ENCODE measurements at regions not wholly inside any gene's neighbourhood (a gene's known extent, or its start where the extent isn't known, plus 50 kb on each side); places are given as distances from the start of the nearest gene placed in this dataset.
"Not testable (repeated sequence)": the region's sequence is repeated elsewhere in the genome, so short reads cannot be mapped to it uniquely, and the experiment has no call there.

DNA sequence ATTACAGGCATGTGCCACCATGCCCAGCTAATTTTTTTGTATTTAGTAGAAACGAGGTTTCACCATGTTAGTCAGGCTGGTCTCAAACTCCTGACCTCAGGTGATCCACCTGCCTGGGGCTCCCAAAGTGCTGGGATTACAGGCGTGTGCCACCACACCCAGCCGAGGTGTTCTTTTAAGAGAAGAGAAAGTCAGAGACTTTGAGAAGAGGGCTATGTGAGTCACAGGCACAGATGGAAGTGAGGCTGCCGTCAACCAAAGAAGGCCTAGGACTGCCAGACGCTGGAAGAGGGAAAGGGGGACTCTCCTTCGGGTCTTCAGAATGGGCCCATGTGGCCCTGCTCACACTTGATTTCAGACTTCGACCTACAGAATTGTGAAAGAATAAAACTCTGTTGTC is 67.2 kb upstream of the SH3BP4 start:
- TF ChIP-seq EP300 (IDR thresholded peaks at IDR 0.05) (no peak), POLR2A (IDR thresholded peaks at IDR 0.05) (no peak), POLR2AphosphoS5 (IDR thresholded peaks at IDR 0.05) (no peak)
- TF ChIP-seq, protein P1, sequence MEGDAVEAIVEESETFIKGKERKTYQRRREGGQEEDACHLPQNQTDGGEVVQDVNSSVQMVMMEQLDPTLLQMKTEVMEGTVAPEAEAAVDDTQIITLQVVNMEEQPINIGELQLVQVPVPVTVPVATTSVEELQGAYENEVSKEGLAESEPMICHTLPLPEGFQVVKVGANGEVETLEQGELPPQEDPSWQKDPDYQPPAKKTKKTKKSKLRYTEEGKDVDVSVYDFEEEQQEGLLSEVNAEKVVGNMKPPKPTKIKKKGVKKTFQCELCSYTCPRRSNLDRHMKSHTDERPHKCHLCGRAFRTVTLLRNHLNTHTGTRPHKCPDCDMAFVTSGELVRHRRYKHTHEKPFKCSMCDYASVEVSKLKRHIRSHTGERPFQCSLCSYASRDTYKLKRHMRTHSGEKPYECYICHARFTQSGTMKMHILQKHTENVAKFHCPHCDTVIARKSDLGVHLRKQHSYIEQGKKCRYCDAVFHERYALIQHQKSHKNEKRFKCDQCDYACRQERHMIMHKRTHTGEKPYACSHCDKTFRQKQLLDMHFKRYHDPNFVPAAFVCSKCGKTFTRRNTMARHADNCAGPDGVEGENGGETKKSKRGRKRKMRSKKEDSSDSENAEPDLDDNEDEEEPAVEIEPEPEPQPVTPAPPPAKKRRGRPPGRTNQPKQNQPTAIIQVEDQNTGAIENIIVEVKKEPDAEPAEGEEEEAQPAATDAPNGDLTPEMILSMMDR (IDR thresholded peaks at IDR 0.05), result no peak
- 90 to 93% methylated on average over 7 of the region's 7 CpGs for WGBS, 2 donors
- ATAC-seq (ENCODE audit: low FRiP score in 2 of 2), result no peak
- no peak overlapping the region for H3K27ac ChIP-seq
- no peak overlapping the region for H3K4me3 ChIP-seq
- H3K27me3 ChIP-seq, result no peaks in the 10 kb centered on the region
- DNase-seq, result no peak
- no peaks in the 10 kb centered on the region for H3K36me3 ChIP-seq
- H3K9me3 ChIP-seq, result no peaks in the 10 kb centered on the region
- H3K4me1 ChIP-seq, result peaks cover 0 to 4% (median 1%) of the 10 kb centered on the region in 4 donors

DNA sequence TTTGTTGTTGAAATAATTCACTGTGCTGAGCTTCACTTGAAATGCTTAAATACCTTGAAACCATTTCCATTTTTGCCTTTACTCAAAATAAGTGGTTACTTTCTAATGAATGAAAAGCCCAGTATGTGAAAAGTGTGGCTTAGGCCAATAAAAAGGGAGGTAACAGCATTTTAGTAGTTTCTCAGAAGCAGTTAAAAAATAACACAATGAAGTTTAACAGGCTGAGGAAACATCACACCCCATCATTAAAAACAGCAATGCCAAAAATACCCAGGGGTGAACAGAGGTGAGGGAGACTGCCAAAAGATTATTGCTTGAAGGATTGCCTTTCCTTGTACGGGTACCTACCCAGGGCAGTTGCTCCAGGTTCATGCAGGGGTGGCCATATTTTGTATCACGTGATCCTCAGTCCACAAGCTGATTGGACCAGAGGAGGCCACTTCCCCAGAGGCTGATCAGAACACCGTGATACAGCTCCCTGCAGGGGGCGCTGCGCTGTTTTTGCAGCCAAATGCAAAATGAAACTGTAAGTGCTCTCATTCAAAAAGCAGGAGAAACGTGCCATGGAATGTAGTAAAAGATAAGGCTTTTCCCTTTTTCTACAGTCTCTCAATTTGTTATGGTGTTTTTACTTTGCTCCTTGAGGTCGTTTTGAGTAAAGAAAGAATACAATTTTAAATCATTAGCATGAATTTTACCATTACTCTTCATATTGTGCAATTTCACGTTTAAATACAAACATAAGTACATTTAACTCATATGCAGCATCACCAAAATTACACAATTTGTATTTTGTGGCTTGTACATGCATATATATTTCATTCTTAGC is 70.2 kb upstream of the SH3BP4 start:
- Histone ChIP-seq H3K27me3 (no peaks in the 10 kb centered on the region), H3K9me3 (no peaks in the 10 kb centered on the region), H3K27ac (no peak overlapping the region), H3K4me1 (peaks cover 0 to 4% (median 1%) of the 10 kb centered on the region in 4 donors), H3K36me3 (no peaks in the 10 kb centered on the region), H3K4me3 (peak overlapping the region in 2 of 4 donors; percentile 25 to 26)
- peak in 1 of 2 donors; percentile 83 for DNase-seq
- TF ChIP-seq, protein P1 (IDR thresholded peaks at IDR 0.05), result peak; percentile 52 to 85 (median 64)
- TF ChIP-seq EP300 (IDR thresholded peaks at IDR 0.05), result no peak
- 33 to 38% methylated on average over 8 of the region's 8 CpGs for WGBS, 2 donors
- ATAC-seq (ENCODE audit: low FRiP score in 2 of 2), result peak; percentile 87 to 90

DNA sequence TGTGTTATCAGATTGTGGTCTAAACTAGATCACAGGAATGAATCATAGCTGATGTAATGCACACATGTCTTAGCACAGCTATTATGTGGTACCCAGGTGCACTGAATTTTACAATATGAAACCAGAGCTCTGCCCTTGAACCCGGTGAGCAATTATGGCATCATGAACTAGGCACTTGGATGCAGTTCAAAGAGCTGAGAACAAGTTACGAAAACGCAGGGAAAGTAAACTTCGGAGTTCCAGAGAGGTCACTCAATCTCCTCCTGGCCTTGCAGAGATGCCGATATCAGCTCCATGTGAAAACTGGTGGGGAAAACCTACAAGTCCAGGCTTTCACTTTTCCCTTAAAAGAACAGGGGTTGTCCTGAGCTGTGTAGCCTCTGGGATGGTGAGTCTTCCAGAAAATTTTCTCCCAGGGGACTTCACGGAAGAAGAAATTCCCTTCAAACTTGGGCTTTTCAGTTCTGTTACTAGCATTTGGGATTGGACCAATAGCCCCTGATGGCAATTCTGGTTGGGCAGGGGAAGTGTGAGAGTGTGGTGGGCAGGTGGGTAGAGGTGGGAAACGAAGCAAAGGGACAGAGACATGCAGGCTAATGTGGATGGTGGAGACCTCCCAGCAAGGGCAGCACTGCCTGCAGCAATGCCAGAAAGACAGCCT is 71.1 kb upstream of the SH3BP4 start:
- WGBS, 2 donors, result 75 to 78% methylated on average over 7 of the region's 7 CpGs
- no peak overlapping the region for H3K27ac ChIP-seq
- TF ChIP-seq, protein P1 (IDR thresholded peaks at IDR 0.05), result no peak
- TF ChIP-seq POLR2AphosphoS5 (IDR thresholded peaks at IDR 0.05) (no peak), POLR2A (IDR thresholded peaks at IDR 0.05) (no peak), EP300 (IDR thresholded peaks at IDR 0.05) (no peak)
- peaks cover 0 to 4% (median 1%) of the 10 kb centered on the region in 4 donors for H3K4me1 ChIP-seq
- H3K27me3 ChIP-seq, result no peaks in the 10 kb centered on the region
- H3K36me3 ChIP-seq, result no peaks in the 10 kb centered on the region
- no peaks in the 10 kb centered on the region for H3K9me3 ChIP-seq
- peak in 1 of 2 donors; percentile 79 for ATAC-seq (ENCODE audit: low FRiP score in 2 of 2)
- H3K4me3 ChIP-seq, result no peak overlapping the region
- no peak for DNase-seq

DNA sequence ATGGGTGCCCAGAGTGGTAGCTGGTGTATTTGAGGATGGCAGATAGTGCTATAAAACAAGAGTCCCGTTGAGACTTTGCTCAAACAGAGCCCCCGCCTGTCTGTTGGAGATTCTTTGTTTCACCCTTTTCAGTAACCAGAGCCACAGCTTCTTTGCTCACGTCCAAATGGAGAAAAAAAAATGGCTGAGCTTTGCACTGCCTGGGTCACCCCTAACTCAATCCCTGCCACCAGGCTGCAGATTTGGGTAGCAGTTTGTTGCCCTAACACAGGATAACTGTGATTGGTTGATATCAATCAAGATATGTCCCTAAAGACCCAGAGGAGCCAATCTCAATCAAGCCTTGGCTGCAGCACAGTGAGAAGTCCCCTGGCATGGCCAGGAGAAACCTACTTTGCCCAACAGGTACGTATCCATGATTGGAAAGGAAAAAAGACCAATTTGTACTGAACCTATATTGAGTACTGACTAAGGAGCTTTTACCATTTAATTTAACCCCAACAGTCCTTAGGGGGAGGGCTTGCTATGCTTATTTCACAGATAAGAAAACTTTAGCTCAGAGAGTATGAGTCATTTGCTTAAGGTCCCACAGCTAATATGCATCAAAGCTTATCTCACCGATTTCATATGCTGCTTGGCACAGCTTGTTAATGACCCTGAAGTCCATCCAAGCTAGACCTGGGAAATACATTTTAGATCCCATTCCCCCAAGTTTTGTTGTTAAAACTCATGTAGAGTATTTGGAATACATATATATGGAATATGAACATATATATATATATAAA is 72.0 kb upstream of the SH3BP4 start:
- WGBS, 2 donors, result 86 to 91% methylated on average over 5 of the region's 5 CpGs
- Histone ChIP-seq H3K27me3 (no peaks in the 10 kb centered on the region), H3K4me3 (no peak overlapping the region), H3K4me1 (peaks cover 0 to 4% (median 1%) of the 10 kb centered on the region in 4 donors), H3K9me3 (no peaks in the 10 kb centered on the region), H3K27ac (no peak overlapping the region), H3K36me3 (no peaks in the 10 kb centered on the region)
- ATAC-seq (ENCODE audit: low FRiP score in 2 of 2) (peak in 1 of 2 donors; percentile 62), DNase-seq (no peak)
- no peak for TF ChIP-seq POLR2AphosphoS5 (IDR thresholded peaks at IDR 0.05)
- TF ChIP-seq, protein P1 (IDR thresholded peaks at IDR 0.05), result no peak
- no peak for TF ChIP-seq POLR2A (IDR thresholded peaks at IDR 0.05)
- no peak for TF ChIP-seq EP300 (IDR thresholded peaks at IDR 0.05)

DNA sequence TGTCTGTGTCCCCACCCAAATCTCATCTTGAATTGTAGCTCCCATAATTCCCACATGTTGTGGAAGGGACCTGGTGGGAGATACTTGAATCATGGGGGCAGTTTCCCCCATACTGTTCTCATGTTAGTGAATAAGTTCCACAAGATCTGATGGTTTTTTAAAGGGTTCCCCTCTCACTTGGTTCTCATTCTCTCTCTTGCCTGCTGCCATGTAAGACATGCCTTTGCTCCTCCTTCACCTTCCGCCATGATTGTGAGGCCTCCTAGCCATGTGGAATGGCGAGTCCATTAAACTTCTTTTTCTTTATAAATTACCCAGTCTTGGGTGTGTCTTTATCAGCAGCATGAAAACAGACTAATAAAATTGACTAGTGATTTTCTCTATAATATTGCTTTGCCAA is 75.2 kb upstream of the SH3BP4 start:
- ATAC-seq (ENCODE audit: low FRiP score in 2 of 2); H3K9me3 ChIP-seq; H3K4me3 ChIP-seq; H3K27ac ChIP-seq; H3K36me3 ChIP-seq; DNase-seq; H3K27me3 ChIP-seq; H3K4me1 ChIP-seq: not testable (repeated sequence)
- WGBS, 2 donors, result 91 to 100% methylated on average over 2 of the region's 2 CpGs
